Glutamatergic neuron (in vitro differentiated cells): ENCODE measurements at regions not wholly inside any gene's neighbourhood (a gene's known extent, or its start where the extent isn't known, plus 50 kb on each side); places are given as distances from the start of the nearest gene placed in this dataset.

Experiments
- DNase-seq: peaks from one replicate; pipeline ENCODE4 v3.0.0; 2022
- H3K27ac Mint-ChIP-seq: one replicate; pipeline ENCODE4 v1.8.0; 2020; ENCODE audit warnings: mild to moderate bottlenecking, mixed read lengths, inconsistent platforms; ENCODE audit not compliant: unreplicated experiment
- H3K27me3 Mint-ChIP-seq: one replicate; pipeline ENCODE4 v1.8.0; 2020; ENCODE audit warnings: mild to moderate bottlenecking, moderate library complexity, mixed read lengths, inconsistent platforms; ENCODE audit not compliant: unreplicated experiment
- H3K36me3 Mint-ChIP-seq: one replicate; pipeline ENCODE4 v1.8.0; 2020; ENCODE audit warnings: mild to moderate bottlenecking, mixed read lengths, inconsistent platforms; ENCODE audit not compliant: unreplicated experiment
- H3K4me1 Mint-ChIP-seq: one replicate; pipeline ENCODE4 v1.8.0; 2020; ENCODE audit warnings: mild to moderate bottlenecking, low read depth, mixed read lengths, inconsistent platforms; ENCODE audit not compliant: unreplicated experiment
- H3K4me3 Mint-ChIP-seq: one replicate; pipeline ENCODE4 v1.8.0; 2020; ENCODE audit warnings: mild to moderate bottlenecking, mixed read lengths, inconsistent platforms; ENCODE audit not compliant: unreplicated experiment
- H3K9me3 Mint-ChIP-seq: one replicate; pipeline ENCODE4 v1.8.0; 2020; ENCODE audit warnings: mild to moderate bottlenecking, moderate library complexity, mixed read lengths, inconsistent platforms; ENCODE audit not compliant: unreplicated experiment
- TF ChIP-seq, protein P1 (sequence below): fragments of 200-600 bp; sonication (generic); IDR thresholded peaks from one replicate; pipeline ENCODE4 v1.5.0; 2021; ENCODE audit not compliant: partially characterized antibody, unreplicated experiment

DNA sequence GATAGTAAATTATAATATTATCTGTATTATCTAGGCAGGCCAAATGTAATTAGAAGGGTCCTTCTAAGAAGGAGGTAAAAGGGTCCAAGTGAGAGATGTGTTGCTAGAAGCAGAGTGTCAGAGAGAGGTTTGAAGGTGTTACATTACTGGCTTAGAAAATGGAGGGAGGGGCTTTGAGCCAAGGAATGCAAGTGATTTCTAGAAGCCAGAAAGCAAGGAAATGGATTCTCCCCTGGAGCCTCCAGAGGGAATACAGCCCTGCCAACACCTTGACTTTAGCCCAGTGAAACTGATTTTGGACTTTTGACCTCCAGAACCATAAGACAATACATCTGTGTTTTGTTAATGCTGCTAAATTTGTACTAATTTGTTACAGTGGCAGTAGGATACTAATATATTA is 97.9 kb upstream of the IL6 start:
- H3K27me3 Mint-ChIP-seq: no peaks in the 10 kb centered on the region
- no peak for DNase-seq
- H3K4me3 Mint-ChIP-seq: no peak overlapping the region
- no peaks in the 10 kb centered on the region for H3K9me3 Mint-ChIP-seq
- TF ChIP-seq, protein P1, sequence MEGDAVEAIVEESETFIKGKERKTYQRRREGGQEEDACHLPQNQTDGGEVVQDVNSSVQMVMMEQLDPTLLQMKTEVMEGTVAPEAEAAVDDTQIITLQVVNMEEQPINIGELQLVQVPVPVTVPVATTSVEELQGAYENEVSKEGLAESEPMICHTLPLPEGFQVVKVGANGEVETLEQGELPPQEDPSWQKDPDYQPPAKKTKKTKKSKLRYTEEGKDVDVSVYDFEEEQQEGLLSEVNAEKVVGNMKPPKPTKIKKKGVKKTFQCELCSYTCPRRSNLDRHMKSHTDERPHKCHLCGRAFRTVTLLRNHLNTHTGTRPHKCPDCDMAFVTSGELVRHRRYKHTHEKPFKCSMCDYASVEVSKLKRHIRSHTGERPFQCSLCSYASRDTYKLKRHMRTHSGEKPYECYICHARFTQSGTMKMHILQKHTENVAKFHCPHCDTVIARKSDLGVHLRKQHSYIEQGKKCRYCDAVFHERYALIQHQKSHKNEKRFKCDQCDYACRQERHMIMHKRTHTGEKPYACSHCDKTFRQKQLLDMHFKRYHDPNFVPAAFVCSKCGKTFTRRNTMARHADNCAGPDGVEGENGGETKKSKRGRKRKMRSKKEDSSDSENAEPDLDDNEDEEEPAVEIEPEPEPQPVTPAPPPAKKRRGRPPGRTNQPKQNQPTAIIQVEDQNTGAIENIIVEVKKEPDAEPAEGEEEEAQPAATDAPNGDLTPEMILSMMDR: no peak
- no peak overlapping the region for H3K27ac Mint-ChIP-seq
- no peaks in the 10 kb centered on the region for H3K4me1 Mint-ChIP-seq
- H3K36me3 Mint-ChIP-seq: no peaks in the 10 kb centered on the region

DNA sequence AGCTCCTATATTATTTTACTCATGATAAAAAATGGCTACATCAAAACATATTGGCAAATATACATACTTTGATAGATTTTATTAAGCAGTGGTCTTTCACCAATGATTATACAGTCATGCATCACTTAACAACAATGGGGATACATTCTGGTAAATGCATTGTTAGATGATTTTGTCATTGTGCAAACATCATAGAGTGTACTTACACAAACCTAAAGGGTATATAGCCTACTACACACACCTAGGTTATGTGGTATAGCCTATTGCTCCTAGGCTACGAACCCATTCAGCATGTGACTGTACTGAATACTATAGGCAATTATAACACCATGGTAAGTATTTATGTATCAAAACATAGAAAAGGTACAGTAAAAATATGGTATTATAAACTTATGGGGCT is 98.9 kb upstream of the IL6 start:
- H3K36me3 Mint-ChIP-seq: no peaks in the 10 kb centered on the region
- TF ChIP-seq, protein P1: no peak
- no peaks in the 10 kb centered on the region for H3K9me3 Mint-ChIP-seq

DNA sequence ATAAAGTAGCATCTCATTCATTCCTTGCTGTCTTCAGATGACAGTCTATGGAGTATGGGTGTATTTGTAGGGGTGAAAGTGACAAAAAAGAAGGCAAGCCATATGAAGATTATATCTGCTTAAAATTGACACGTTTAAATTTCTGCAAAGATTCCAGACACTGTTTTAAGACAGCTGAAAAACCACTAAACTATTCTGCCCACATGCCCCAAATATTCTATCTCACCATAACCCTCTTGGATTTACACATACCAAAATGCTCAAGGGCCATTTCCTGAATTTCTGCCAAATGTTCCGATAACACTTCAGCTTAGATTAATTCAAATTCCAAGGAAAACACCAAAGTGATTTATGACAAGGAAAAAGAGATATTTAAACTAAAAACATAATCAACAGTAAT is 99.9 kb upstream of the IL6 start:
- Mint-ChIP-seq H3K27me3 (no peaks in the 10 kb centered on the region), H3K9me3 (no peaks in the 10 kb centered on the region), H3K4me1 (no peaks in the 10 kb centered on the region), H3K36me3 (no peaks in the 10 kb centered on the region), H3K4me3 (no peak overlapping the region), H3K27ac (no peak overlapping the region)
- TF ChIP-seq, protein P1: no peak
- DNase-seq: no peak

More for the DNA sequence above, 98.9 kb upstream of the IL6 start:
- DNase-seq: no peak
- H3K27ac Mint-ChIP-seq: no peak overlapping the region
- H3K4me1 Mint-ChIP-seq: no peaks in the 10 kb centered on the region
- no peak overlapping the region for H3K4me3 Mint-ChIP-seq
- H3K27me3 Mint-ChIP-seq: no peaks in the 10 kb centered on the region

DNA sequence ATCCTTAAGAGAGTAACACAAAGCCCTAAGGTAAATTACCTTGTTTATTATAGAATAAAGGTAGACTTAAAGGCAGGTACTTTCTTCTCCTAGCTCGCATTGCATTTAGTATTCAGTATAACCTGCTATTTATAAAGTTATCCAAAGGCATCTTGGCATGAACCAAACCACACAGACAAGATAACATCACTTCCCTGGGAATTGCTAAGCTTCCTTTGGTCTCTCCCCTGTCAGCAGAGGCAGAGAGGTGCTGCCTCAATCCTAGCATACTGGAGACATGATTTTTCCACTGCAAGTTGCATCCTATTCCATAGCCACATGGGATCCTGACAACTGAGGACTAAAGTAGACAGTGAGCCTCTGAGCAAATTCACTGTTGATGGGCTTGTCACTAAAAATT is 101.7 kb upstream of the IL6 start:
- peaks cover 4% of the 10 kb centered on the region for H3K36me3 Mint-ChIP-seq
- TF ChIP-seq, protein P1: no peak
- H3K27me3 Mint-ChIP-seq: no peaks in the 10 kb centered on the region
- H3K4me3 Mint-ChIP-seq: no peak overlapping the region
- H3K27ac Mint-ChIP-seq: no peak overlapping the region
- H3K9me3 Mint-ChIP-seq: no peaks in the 10 kb centered on the region
- no peaks in the 10 kb centered on the region for H3K4me1 Mint-ChIP-seq
- no peak for DNase-seq

DNA sequence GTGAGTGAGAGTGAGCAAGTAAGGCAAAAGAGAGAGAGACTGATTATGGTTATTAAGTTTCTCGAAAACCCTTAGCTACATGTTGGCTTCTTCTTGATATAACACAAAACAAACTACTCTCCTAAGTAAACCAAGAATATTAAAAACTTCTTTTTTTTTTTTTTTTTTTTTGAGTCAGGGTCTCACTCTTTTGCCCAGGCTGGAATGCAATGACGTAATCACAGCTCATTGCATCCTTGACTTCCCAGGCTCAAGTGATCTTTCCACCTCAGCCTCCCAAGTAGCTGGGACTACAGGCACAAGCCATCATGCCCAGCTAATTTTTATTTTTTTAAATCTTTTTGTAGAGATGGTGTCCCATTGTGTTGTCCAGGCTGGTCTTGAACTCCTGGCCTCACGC is 102.2 kb upstream of the IL6 start:
- Mint-ChIP-seq H3K27ac (no peak overlapping the region), H3K4me1 (no peaks in the 10 kb centered on the region), H3K27me3 (no peaks in the 10 kb centered on the region), H3K4me3 (no peak overlapping the region), H3K9me3 (no peaks in the 10 kb centered on the region), H3K36me3 (peaks cover 4% of the 10 kb centered on the region)
- TF ChIP-seq, protein P1: no peak
- no peak for DNase-seq
